ENCODE measurements at regions not wholly inside any gene's neighbourhood (a gene's known extent, or its start where the extent isn't known, plus 50 kb on each side); places are given as distances from the start of the nearest gene placed in this dataset.
A peak's percentile ranks its signal among the peaks of the same experiment; 100 is the strongest.

- DNase-seq, result no peak
Measured at GRCh38 chr2:142220239-142220638, 89.4 kb upstream of the LRP1B start.

- DNase-seq, result peak; percentile 12
Measured at GRCh38 chr2:142218471-142218870, 87.7 kb upstream of the LRP1B start.

DNA sequence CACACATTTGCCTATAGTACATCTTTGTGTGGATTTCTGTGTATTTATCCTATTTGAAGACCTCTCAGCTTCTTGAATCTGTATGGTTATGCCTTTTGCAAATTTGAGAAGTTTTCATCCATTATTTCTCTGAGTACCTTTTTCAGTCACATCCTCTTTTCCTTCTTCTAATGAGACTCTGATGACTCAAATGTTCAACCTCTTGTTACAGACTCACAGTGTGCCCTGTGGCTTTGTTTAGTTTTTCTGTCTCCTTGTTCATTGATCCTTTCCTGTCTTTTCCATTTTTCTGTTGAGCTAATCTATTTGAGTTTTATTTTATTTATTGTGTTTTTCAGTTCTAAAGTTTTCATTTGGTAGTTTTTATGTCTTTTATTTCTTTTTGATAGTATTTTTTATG, 87.0 kb upstream of the LRP1B start:
- no peak for DNase-seq

DNA sequence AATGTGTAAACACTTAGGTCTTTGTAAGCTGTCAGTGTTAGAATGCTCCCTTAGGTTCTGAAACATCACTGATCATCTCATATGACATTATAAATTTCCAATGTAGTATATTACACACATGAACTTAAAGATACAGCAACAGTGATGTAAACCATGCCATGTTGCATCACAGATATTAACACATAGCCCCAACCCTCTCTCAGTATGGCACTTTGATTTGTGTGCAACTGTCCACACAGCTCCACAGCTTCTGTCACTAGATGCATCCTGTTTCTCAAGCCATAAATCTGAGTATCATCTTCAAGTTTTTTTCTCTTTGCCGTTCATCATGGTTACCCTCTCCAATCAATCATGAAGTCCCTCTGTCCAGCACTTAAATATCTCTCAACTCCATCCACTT, 69.2 kb upstream of the LRP1B start:
- no peak for DNase-seq

DNA sequence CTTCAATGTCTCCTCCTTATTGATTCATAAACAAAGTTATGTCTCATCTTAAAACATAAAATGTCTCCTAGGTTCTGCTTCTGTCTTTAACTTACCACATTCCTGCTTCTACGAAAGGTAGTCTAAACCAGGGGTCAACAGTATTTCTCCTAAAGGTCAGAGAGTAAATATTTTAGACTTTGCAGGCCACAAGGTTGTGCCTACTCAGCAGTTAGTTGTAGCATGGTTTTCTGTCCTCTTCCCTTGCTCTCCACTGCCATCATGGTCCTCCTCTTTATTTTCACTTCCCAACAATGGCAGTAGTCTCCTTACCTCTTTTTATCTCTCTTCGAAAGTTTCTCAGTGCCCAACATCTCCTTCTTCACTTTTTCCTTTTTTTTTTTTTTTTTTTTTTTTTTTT, 68.3 kb upstream of the LRP1B start:
- no peak for DNase-seq

DNA sequence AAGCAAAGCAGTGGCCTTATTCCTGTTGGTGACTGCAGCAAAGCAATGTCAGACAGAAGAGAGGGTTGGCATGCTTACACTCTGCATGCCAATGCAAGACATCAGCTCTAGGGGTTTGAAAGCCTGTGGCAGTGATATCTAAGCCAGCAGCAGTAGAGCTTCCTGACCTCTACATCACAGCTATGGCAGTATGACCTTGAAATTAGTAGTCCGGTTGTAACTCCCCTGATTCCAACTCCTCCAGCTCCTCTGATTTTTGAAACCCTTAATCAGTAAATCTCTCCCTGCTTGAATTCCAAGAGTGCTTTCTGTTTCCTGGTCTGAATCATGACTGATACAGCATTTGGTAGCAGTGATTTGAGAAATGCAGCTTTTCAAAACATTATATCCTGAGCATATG, 60.0 kb upstream of the LRP1B start:
- DNase-seq, result peak; percentile 19

DNA sequence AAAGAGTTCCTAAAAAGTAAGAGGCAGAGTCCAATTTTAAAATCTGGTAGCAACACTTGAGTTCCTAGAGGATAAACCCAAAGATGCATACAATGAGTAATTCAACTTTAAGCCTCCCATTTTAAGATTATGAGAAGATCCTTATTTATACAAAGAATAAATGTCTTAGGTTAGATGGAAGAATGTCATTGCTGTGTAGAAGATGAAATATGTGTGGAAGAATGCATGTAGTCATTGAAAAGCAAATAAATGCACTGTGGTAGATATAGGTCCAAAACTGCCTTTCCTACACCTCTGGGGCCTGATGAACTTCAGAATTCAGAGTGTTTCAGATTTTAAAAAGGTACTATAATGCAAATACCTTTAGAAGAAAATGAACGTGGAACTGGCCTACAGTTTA, 58.7 kb upstream of the LRP1B start:
- DNase-seq, result no peak

DNA sequence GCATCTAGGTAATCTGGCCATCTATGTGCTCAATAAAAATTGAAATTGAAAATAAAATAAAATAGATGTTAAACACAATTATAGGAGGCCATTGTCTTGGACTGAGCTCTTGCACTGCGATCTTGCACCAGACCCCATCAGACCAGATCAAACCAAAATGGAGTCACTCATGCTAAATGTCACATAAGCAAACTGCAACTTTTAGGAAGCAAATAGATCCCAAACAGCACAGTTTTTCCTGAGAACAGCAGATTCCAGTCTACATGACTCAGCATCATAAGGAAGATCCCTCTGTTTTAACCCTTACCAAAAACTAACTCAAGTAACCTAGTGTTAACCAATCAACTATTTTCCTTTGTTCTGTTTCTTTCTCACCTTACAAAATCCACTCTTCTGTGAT, 57.7 kb upstream of the LRP1B start:
- peak; percentile 8 for DNase-seq

DNA sequence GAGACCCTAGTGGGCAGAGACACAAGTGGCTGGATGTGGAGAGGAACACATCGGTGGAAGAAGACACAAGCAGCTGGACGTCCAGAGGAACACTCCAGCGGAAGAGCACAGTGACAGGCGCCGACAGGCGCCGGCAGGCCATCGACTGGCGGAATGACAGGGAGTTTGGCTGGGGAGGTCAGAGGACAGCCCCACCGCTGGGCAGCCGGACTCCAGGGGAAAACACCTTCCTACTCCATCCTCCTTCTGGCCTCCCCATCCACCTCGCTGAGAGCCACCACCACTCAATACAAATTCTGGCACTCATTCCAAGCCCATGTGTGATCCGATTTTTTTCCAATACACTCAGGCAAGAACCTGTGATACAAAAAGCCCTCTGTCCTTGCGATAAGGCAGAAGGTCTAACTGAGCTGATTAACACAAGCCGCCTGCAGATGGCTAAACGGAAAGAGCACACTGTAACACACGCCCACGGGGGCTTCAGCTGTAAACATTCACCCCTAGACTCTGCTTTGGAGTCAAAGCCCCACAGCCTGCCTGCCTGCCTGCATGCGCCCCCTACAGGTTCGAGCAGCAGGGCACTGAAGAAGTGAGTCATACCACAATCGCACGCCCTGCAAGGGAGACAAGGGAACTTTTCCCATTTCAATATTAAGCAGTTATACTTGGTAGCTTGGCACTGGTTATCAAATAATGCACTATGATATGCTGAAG, 50.2 kb upstream of the LRP1B start:
- peak; percentile 24 for DNase-seq

Measured in EL (cell line).